ENCODE measurements at regions not wholly inside any gene's neighbourhood (a gene's known extent, or its start where the extent isn't known, plus 50 kb on each side); places are given as distances from the start of the nearest gene placed in this dataset.

GRCh38 chr5:99621772-99622681 is 693.2 kb upstream of the CHD1 start:
- TF ChIP-seq CTCF (IDR thresholded peaks at IDR 0.05; ENCODE audit: low read depth, low read length), result no peak
- DNase-seq (ENCODE audit: extremely low read depth, low read depth), result no peak

DNA sequence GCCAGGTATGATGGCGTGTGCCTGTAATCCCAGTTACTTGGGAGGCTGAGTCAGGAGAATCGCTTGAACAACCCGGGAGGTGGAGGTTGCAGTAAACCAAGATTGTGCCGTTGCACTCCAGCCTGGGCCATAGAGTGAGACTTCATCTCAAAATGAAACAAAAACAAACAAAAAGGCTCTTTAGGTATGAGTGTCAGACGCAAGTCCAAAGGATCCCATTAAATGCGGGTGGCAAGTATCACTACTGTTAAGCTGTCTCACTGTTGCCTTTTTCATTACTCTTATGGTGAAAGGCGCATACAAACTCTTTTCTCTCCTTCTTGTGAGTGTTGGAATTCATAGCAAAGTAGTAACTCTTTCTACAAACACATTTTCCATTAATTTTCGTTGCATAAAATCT is 688.5 kb upstream of the CHD1 start:
- no peak for TF ChIP-seq CTCF (IDR thresholded peaks at IDR 0.05; ENCODE audit: low read depth, low read length)

DNA sequence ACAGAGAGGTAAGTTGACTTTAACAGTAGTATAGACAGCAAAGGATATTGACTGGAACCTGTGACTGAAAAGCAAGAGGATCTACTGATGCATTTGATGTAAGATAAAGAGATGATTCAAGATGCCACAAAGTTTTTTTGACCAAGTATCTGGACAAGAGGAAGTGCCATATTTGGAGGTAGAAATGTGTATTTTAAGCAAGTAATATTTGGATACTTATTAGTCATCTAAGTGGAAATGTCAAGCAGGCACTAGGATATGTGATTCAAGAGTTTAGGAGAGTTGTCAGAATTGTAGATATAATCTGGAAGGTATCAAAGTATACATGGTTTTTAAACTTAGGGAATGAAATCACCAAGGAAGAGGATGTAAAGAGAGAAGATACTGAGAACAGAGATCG is 686.1 kb upstream of the CHD1 start:
- TF ChIP-seq CTCF (IDR thresholded peaks at IDR 0.05; ENCODE audit: low read depth, low read length), result no peak
- no peak for DNase-seq (ENCODE audit: extremely low read depth, low read depth)

More for the DNA sequence above, 688.5 kb upstream of the CHD1 start:
- no peak for DNase-seq (ENCODE audit: extremely low read depth, low read depth)

DNA sequence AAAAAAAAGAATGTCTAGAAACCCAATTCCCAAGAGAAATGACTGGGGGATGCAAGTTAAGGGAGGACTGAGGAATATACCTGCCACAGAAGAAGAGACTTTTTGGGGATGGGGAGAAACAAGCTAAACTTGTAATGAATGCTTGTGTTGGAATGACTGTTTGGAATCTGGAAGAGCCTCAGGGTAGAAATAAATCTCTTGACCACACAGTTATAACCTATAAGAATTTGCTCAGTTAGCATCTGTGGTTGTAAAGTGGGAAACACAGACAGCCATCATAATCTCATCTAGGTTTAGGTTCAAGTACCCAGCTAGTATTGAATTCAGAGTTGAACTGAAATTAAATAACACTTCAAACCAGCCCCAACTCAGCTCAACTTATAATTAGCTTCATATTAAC is 678.3 kb upstream of the CHD1 start:
- no peak for TF ChIP-seq CTCF (IDR thresholded peaks at IDR 0.05; ENCODE audit: low read depth, low read length)
- DNase-seq (ENCODE audit: extremely low read depth, low read depth), result no peak

- no peak for TF ChIP-seq CTCF (IDR thresholded peaks at IDR 0.05; ENCODE audit: low read depth, low read length)
- no peak for DNase-seq (ENCODE audit: extremely low read depth, low read depth)
These were observed 677.1 kb upstream of the CHD1 start for GRCh38 chr5:99605904-99606303.

GRCh38 chr5:99600952-99601351 is 672.1 kb upstream of the CHD1 start:
- no peak for DNase-seq (ENCODE audit: extremely low read depth, low read depth)
- no peak for TF ChIP-seq CTCF (IDR thresholded peaks at IDR 0.05; ENCODE audit: low read depth, low read length)

DNA sequence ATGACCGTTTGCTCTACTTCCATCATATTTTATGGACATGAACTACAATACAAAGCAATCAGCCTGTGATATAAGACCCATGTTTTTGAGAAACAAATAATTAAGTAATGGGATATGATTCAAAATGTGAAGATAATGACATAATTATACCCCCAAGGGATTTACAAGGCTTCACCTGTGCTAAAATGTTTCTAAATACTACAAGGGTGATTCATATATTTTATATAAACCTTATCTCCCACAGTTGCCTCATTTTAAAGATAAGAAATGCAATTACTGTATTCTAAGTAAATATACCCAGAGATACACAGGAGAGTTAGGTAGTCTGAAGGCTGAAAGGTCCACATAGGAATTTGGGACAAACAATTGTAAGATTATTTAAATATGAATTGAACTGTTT is 662.0 kb upstream of the CHD1 start:
- DNase-seq (ENCODE audit: extremely low read depth, low read depth), result no peak
- TF ChIP-seq CTCF (IDR thresholded peaks at IDR 0.05; ENCODE audit: low read depth, low read length), result no peak

Data from AG09319 (cell line).